GM13977 (cell line): ENCODE measurements at regions not wholly inside any gene's neighbourhood (a gene's known extent, or its start where the extent isn't known, plus 50 kb on each side); places are given as distances from the start of the nearest gene placed in this dataset.

Source experiments
- DNase-seq: peaks from one replicate; pipeline ENCODE4 v3.0.0; 2012; ENCODE audit warnings: low spot score
- CTCF ChIP-seq: IDR thresholded peaks from 2 replicates; pipeline ENCODE4 v1.5.1; 2012; ENCODE audit warnings: mild to moderate bottlenecking, control low read depth; ENCODE audit not compliant: insufficient read depth; ENCODE audit errors: extremely low read depth, missing control alignments
- in situ Hi-C: fragments of 300-500 bp; cut with MboI; formaldehyde crosslinking; loops from one replicate; pipeline ENCODE4 v1.12.0; 2022; ENCODE audit warnings: low sequenced_read_pairs, low pct_unique_long_range_greater_than_20kb, mixed read lengths, inconsistent platforms; ENCODE audit not compliant: unreplicated experiment

DNA sequence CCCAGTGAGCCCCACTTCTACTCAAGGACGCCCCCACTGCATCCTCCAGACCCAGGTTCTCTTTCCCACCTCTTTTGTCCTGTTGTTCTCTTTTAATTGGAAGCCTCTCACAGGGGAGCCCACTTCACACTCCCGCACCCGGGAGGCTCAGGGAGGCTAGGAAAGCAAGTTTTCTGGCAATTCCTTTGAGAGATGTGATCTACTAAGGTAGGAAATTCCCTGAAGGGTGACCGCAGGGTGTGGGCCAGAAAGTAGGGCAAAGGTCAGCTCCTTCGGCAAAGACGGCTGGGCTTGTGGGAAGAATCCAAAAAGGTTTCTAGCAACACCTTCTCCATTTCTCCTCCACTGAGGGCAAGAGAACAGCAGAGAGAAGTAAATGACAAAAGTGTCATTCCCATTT is 98.1 kb upstream of the PTPN1 start:
- no peak for TF ChIP-seq CTCF
- in situ Hi-C loops, result no loop called here
- DNase-seq, result no peak

- TF ChIP-seq CTCF, result no peak
- no peak for DNase-seq
- in situ Hi-C loops, result no loop called here
Measured at GRCh38 chr20:50412499-50412898, 97.7 kb upstream of the PTPN1 start.

- DNase-seq, result no peak
- TF ChIP-seq CTCF, result no peak
- in situ Hi-C loops, result no loop called here
Measured at GRCh38 chr20:50413088-50413500, 97.1 kb upstream of the PTPN1 start.

DNA sequence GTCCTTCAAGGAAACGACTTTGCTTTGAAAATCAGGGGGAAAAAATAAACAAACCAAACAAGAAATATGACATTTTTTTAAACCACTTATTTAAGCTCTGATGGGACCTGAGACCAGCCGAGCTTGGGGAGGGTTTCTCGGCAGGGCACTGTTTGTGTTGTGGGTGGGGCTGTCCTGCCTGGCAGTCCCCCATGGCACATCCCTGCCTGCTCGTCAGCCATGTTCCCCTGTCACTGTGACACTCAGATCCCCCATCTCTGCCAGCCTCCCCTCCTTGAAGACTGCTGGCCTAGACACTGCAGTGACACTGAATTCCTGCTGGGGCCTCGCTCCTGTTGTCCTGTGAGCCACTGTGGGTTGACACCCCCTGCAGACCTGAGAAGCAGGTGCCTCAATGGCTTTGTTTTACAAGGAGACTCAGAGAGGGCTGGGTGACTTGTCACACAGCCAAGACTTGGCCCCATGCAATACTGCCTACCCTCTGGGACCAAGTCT is 95.1 kb upstream of the PTPN1 start:
- no peak for TF ChIP-seq CTCF
- in situ Hi-C loops, result no loop called here
- no peak for DNase-seq

DNA sequence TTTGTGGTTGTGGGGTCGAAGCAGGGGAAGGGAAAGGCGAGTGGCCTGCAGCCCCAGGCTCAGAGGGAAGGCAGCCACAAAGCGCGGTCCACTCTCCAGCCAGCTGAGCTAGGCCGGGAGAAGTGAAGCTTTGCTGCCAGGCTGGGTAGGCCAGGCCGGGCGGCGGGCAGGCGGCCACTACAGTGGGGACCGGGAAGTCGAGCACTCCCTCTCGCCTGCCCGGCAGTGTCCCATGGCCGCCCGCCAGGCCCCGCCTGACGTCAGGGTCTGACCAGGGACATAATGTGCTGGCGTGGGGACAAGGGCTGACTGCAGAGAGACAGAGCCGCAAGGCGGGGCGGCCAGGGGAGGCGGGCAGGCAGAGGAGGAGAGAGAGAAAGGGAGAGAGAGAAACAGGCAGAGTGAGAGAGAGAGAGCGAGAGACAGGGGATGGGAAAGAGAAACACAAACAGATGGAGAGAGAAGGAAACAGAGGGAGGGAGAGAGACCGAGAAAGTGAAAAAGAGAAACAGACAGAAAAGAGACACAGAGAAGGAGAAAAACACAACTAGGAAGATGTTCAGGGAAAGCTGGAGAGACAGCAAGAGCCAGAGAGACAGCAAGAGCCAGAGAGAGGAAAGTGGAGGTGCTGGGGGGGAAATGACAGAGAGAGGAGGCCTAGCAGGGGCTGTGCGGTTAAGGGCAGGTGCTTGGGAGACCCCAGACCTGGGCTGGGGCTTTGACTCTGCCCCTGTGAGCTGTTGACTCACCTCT is 94.5 kb upstream of the PTPN1 start:
- DNase-seq, result no peak
- in situ Hi-C loops, result no loop called here
- TF ChIP-seq CTCF, result no peak

DNA sequence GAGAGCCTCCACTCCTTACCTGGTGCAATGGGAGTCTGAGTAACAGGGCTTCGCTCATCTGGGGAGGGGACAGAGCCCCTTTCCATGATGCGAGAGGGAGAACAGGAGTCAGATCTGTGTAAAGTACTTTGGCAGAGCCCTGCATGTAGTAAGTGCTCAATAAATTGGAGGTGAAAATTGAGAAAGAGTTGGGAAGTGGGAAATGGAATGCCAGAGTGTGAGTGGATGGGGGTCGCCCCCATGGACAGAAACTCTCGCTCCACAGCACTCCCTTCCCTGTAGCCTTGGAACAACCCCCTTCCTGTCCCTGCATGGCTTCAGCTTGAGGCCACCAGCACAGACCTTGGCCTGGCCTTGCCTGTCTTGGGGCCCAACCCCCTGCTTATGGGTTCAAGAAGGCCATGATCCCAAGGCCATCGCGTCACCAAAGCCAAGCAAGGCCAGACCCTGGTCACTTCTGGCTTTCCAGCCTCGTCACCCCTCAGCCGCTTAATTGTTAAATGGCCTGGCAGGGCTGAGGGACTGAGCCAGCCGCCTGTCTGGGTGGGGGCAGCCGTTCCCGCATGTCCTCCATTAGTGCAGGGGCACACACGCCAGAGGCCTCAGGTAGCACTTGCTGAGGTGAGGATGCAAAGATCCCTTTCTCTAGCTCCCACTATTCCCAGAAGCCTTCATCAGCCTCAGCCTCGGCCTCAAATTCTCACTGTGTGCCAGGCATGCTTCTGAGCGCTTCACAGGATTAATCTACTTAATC is 93.7 kb upstream of the PTPN1 start:
- TF ChIP-seq CTCF, result no peak
- no peak for DNase-seq
- in situ Hi-C loops, result no loop called here
